ENCODE measurements at regions not wholly inside any gene's neighbourhood (a gene's known extent, or its start where the extent isn't known, plus 50 kb on each side); places are given as distances from the start of the nearest gene placed in this dataset.

- Histone ChIP-seq H3K27ac (ENCODE audit: low read depth, low read length) (no peak overlapping the region), H3K4me2 (ENCODE audit: low read length) (no peak overlapping the region), H3K9me3 (ENCODE audit: control insufficient read depth, insufficient read depth, low read length) (no peaks in the 10 kb centered on the region; the same call in 1 of the 2 replicates), H4K20me1 (ENCODE audit: control insufficient read depth, insufficient read depth, low read depth, low read length) (no peaks in the 10 kb centered on the region), H3K27me3 (ENCODE audit: control insufficient read depth, low read length) (no peaks in the 10 kb centered on the region), H3K9me2 (replicated peaks; ENCODE audit: control insufficient read depth, low read length) (no peaks in the 10 kb centered on the region), H3K4me1 (ENCODE audit: control insufficient read depth, low read length) (no peaks in the 10 kb centered on the region), H3K79me2 (ENCODE audit: control insufficient read depth, low read length) (no peaks in the 10 kb centered on the region), H3F3A (ENCODE audit: control insufficient read depth, insufficient read depth) (no peaks in the 10 kb centered on the region), H3K36me3 (ENCODE audit: control insufficient read depth, low read length) (no peaks in the 10 kb centered on the region), H3K4me3 (ENCODE audit: low read length) (no peak overlapping the region)
- TF ChIP-seq EZH2phosphoT487 (IDR thresholded peaks at IDR 0.05; ENCODE audit: borderline replicate concordance, low read length): no peak
- TF ChIP-seq, protein P1, sequence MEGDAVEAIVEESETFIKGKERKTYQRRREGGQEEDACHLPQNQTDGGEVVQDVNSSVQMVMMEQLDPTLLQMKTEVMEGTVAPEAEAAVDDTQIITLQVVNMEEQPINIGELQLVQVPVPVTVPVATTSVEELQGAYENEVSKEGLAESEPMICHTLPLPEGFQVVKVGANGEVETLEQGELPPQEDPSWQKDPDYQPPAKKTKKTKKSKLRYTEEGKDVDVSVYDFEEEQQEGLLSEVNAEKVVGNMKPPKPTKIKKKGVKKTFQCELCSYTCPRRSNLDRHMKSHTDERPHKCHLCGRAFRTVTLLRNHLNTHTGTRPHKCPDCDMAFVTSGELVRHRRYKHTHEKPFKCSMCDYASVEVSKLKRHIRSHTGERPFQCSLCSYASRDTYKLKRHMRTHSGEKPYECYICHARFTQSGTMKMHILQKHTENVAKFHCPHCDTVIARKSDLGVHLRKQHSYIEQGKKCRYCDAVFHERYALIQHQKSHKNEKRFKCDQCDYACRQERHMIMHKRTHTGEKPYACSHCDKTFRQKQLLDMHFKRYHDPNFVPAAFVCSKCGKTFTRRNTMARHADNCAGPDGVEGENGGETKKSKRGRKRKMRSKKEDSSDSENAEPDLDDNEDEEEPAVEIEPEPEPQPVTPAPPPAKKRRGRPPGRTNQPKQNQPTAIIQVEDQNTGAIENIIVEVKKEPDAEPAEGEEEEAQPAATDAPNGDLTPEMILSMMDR (IDR thresholded peaks at IDR 0.05; ENCODE audit: low read depth, low read length, poor library complexity, severe bottlenecking): no peak
Measured at GRCh38 chr14:26849514-26849913, 251.7 kb upstream of the NOVA1 start.

DNA sequence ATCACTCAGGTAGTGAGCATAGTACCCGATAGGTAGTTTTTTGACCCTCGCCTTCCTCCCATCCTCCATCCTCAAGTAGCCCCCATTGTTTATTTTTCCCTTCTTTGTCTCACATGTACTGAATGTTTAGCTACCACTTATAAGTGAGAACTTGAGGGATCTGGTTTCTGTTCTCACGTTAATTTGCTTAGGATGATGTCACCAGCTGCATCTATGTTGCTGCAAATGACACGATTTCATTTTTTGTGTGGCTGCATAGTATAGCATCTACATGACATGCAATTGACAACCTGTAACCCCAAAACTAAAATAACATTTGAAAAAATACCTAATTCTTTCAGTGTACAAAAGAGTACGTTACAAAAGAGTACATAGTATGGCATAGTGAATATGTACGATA, 254.0 kb upstream of the NOVA1 start:
- H3K36me3 ChIP-seq (ENCODE audit: control insufficient read depth, low read length): no peaks in the 10 kb centered on the region
- TF ChIP-seq, protein P1 (IDR thresholded peaks at IDR 0.05; ENCODE audit: low read depth, low read length, poor library complexity, severe bottlenecking): no peak
- no peak for TF ChIP-seq EZH2phosphoT487 (IDR thresholded peaks at IDR 0.05; ENCODE audit: borderline replicate concordance, low read length)
- no peaks in the 10 kb centered on the region for H4K20me1 ChIP-seq (ENCODE audit: control insufficient read depth, insufficient read depth, low read depth, low read length)
- no peaks in the 10 kb centered on the region for H3F3A ChIP-seq (ENCODE audit: control insufficient read depth, insufficient read depth)
- H3K4me3 ChIP-seq (ENCODE audit: low read length): no peak overlapping the region
- H3K27ac ChIP-seq (ENCODE audit: low read depth, low read length): no peak overlapping the region
- no peaks in the 10 kb centered on the region for H3K4me1 ChIP-seq (ENCODE audit: control insufficient read depth, low read length)
- no peak overlapping the region for H3K4me2 ChIP-seq (ENCODE audit: low read length)
- no peaks in the 10 kb centered on the region; the same call in 1 of the 2 replicates for H3K9me3 ChIP-seq (ENCODE audit: control insufficient read depth, insufficient read depth, low read length)
- H3K9me2 ChIP-seq (replicated peaks; ENCODE audit: control insufficient read depth, low read length): no peaks in the 10 kb centered on the region
- H3K27me3 ChIP-seq (ENCODE audit: control insufficient read depth, low read length): no peaks in the 10 kb centered on the region
- H3K79me2 ChIP-seq (ENCODE audit: control insufficient read depth, low read length): no peaks in the 10 kb centered on the region

- no peaks in the 10 kb centered on the region for H3K36me3 ChIP-seq (ENCODE audit: control insufficient read depth, low read length)
- no peak overlapping the region for H3K4me3 ChIP-seq (ENCODE audit: low read length)
- H3K9me2 ChIP-seq (replicated peaks; ENCODE audit: control insufficient read depth, low read length): no peaks in the 10 kb centered on the region
- no peaks in the 10 kb centered on the region for H3K27me3 ChIP-seq (ENCODE audit: control insufficient read depth, low read length)
- TF ChIP-seq, protein P1 (IDR thresholded peaks at IDR 0.05; ENCODE audit: low read depth, low read length, poor library complexity, severe bottlenecking): no peak
- TF ChIP-seq EZH2phosphoT487 (IDR thresholded peaks at IDR 0.05; ENCODE audit: borderline replicate concordance, low read length): no peak
- no peaks in the 10 kb centered on the region for H3K4me1 ChIP-seq (ENCODE audit: control insufficient read depth, low read length)
- H3F3A ChIP-seq (ENCODE audit: control insufficient read depth, insufficient read depth): no peaks in the 10 kb centered on the region
- H3K27ac ChIP-seq (ENCODE audit: low read depth, low read length): no peak overlapping the region
- no peaks in the 10 kb centered on the region; the same call in 1 of the 2 replicates for H3K9me3 ChIP-seq (ENCODE audit: control insufficient read depth, insufficient read depth, low read length)
- no peak overlapping the region for H3K4me2 ChIP-seq (ENCODE audit: low read length)
- H4K20me1 ChIP-seq (ENCODE audit: control insufficient read depth, insufficient read depth, low read depth, low read length): no peaks in the 10 kb centered on the region
- no peaks in the 10 kb centered on the region for H3K79me2 ChIP-seq (ENCODE audit: control insufficient read depth, low read length)
Measured at GRCh38 chr14:26855077-26855753, 257.4 kb upstream of the NOVA1 start.

All from DOHH2 (cell line).